OCI-LY1 (cell line): ENCODE measurements at regions not wholly inside any gene's neighbourhood (a gene's known extent, or its start where the extent isn't known, plus 50 kb on each side); places are given as distances from the start of the nearest gene placed in this dataset.

Source experiments
- CTCF ChIP-seq: fragments of 200-600 bp; sonication (generic), shearing (Covaris generic); IDR thresholded peaks from 2 replicates; pipeline ENCODE4 v1.5.1; 2017; ENCODE audit warnings: mild to moderate bottlenecking, antibody characterized with exemption, low read length, moderate library complexity, mixed read lengths
- EZH2 ChIP-seq: fragments of 200-600 bp; sonication (generic), shearing (Covaris generic); IDR thresholded peaks from 2 replicates; pipeline ENCODE4 v1.8.0; 2017; ENCODE audit warnings: borderline replicate concordance, mixed run types, mild to moderate bottlenecking, antibody characterized with exemption, low read length, moderate library complexity, mixed read lengths

- TF ChIP-seq CTCF (no peak), EZH2 (no peak)
These were observed 89.5 kb upstream of the PAX2 start for GRCh38 chr10:100655760-100656421.
